Mesenchymal stem cell (in vitro differentiated cells and primary cell): ENCODE measurements at regions not wholly inside any gene's neighbourhood (a gene's known extent, or its start where the extent isn't known, plus 50 kb on each side); places are given as distances from the start of the nearest gene placed in this dataset.

Experiments used
- DNase-seq: peaks from one replicate; pipeline ENCODE4 v3.0.0-alpha.2; 2013
- H2AFZ ChIP-seq: one replicate; pipeline ENCODE4 v1.6.1; 2013; ENCODE audit warnings: low read depth, mild to moderate bottlenecking, control low read depth, inconsistent platforms, low read length, moderate library complexity
- H2AK5ac ChIP-seq: 2 replicates; pipeline ENCODE4 v1.6.1; 2013; ENCODE audit warnings: low read length, moderate library complexity, mild to moderate bottlenecking, inconsistent platforms; ENCODE audit not compliant: severe bottlenecking
- H2BK120ac ChIP-seq: one replicate; pipeline ENCODE4 v1.6.1; 2013; ENCODE audit warnings: low read depth, mild to moderate bottlenecking, inconsistent platforms, low read length, moderate library complexity
- H2BK12ac ChIP-seq, 2 experiments: one replicate each; pipeline ENCODE4 v1.6.1; 2013; ENCODE audit warnings: inconsistent platforms in 2 of 2, low read length in 2 of 2, mild to moderate bottlenecking in 2 of 2, moderate library complexity in 2 of 2, control low read depth in 1 of 2
- H2BK15ac ChIP-seq: one replicate; pipeline ENCODE4 v1.6.1; 2013; ENCODE audit warnings: mild to moderate bottlenecking, low read depth, inconsistent platforms; ENCODE audit not compliant: poor library complexity, severe bottlenecking
- H2BK5ac ChIP-seq: 2 replicates; pipeline ENCODE4 v1.6.1; 2013; ENCODE audit warnings: low read depth, mild to moderate bottlenecking, low read length, control low read depth, inconsistent platforms; ENCODE audit not compliant: poor library complexity, severe bottlenecking
- H3K14ac ChIP-seq, 2 experiments: one replicate each; pipeline ENCODE4 v1.6.1; 2013; ENCODE audit warnings: inconsistent platforms in 2 of 2, low read length in 2 of 2, control low read depth in 1 of 2, mild to moderate bottlenecking in 1 of 2, moderate library complexity in 1 of 2
- H3K18ac ChIP-seq, 2 experiments: one replicate each; pipeline ENCODE4 v1.6.1; 2013; ENCODE audit warnings: inconsistent platforms in 2 of 2, low read length in 2 of 2, control low read depth in 1 of 2, low read depth in 1 of 2, mild to moderate bottlenecking in 1 of 2
- H3K23ac ChIP-seq, 2 experiments: one replicate each; pipeline ENCODE4 v1.6.1; 2013; ENCODE audit warnings: inconsistent platforms in 2 of 2, low read length in 2 of 2, mild to moderate bottlenecking in 2 of 2, moderate library complexity in 2 of 2, control low read depth in 1 of 2
- H3K27ac ChIP-seq: 2 replicates; pipeline ENCODE4 v1.5.1; 2013; ENCODE audit warnings: mild to moderate bottlenecking, moderate library complexity, low read length, control low read depth, inconsistent platforms; ENCODE audit not compliant: poor library complexity, severe bottlenecking
- H3K27me3 ChIP-seq, 2 experiments: 2 replicates each; pipeline versions ENCODE4 v1.6.1 to v1.7.0; 2013; ENCODE audit warnings: low read length in 2 of 2, mild to moderate bottlenecking in 2 of 2, moderate library complexity in 2 of 2, control low read depth in 1 of 2, inconsistent platforms in 1 of 2; ENCODE audit not compliant: control insufficient read depth in 1 of 2, insufficient read depth in 1 of 2
- H3K36me3 ChIP-seq, 2 experiments: 2 replicates each; pipeline versions ENCODE4 v1.6.1 to v1.7.0; 2013; ENCODE audit warnings: low read length in 2 of 2, control low read depth in 1 of 2, inconsistent platforms in 1 of 2, low read depth in 1 of 2, mild to moderate bottlenecking in 1 of 2; ENCODE audit not compliant: insufficient read depth in 2 of 2, control insufficient read depth in 1 of 2
- H3K4ac ChIP-seq, 2 experiments: one replicate each; pipeline ENCODE4 v1.6.1; 2013; ENCODE audit warnings: inconsistent platforms in 2 of 2, low read length in 2 of 2, mild to moderate bottlenecking in 2 of 2, moderate library complexity in 2 of 2, control low read depth in 1 of 2, low read depth in 1 of 2
- H3K4me1 ChIP-seq: 2 replicates; pipeline ENCODE4 v1.6.1; 2013; ENCODE audit warnings: low read depth, low read length, control low read depth; ENCODE audit not compliant: control insufficient read depth, insufficient read depth
- H3K4me2 ChIP-seq: 2 replicates; pipeline ENCODE4 v1.6.1; 2013; ENCODE audit warnings: low read length, mild to moderate bottlenecking, inconsistent platforms; ENCODE audit not compliant: poor library complexity, severe bottlenecking
- H3K4me3 ChIP-seq, 2 experiments: 2 replicates each; pipeline versions ENCODE4 v1.5.1 to v1.7.0; 2013; ENCODE audit warnings: low read length in 2 of 2, mild to moderate bottlenecking in 2 of 2, control low read depth in 1 of 2, low read depth in 1 of 2; ENCODE audit not compliant: insufficient read depth in 1 of 2
- H3K79me1 ChIP-seq: replicated peaks from 2 replicates; pipeline ENCODE4 v1.6.1; 2013; ENCODE audit warnings: mild to moderate bottlenecking, control low read depth, low read length, inconsistent platforms; ENCODE audit not compliant: poor library complexity, severe bottlenecking
- H3K9ac ChIP-seq: 2 replicates; pipeline ENCODE4 v1.7.0; 2013; ENCODE audit warnings: mild to moderate bottlenecking, low read length, moderate library complexity
- H3K9me3 ChIP-seq: 2 replicates; pipeline ENCODE4 v1.7.0; 2013; ENCODE audit warnings: mild to moderate bottlenecking, low read length; ENCODE audit not compliant: control insufficient read depth
- H4K8ac ChIP-seq: one replicate; pipeline ENCODE4 v1.6.1; 2013; ENCODE audit warnings: inconsistent platforms, mild to moderate bottlenecking, low read length, moderate library complexity
- H4K91ac ChIP-seq: one replicate; pipeline ENCODE4 v1.6.1; 2013; ENCODE audit warnings: mild to moderate bottlenecking, low read length, inconsistent platforms
- WGBS: methylation state at CpG from one replicate; pipeline ENCODE4 v1.1.7; 2013; ENCODE audit warnings: mixed read lengths; 5-methylcytosine and 5-hydroxymethylcytosine counted together

- Histone ChIP-seq H2AK5ac (no peak overlapping the region), H3K4me3 (no peak overlapping the region), H4K91ac (no peak overlapping the region), H2BK15ac (no peak overlapping the region), H3K18ac (no peak overlapping the region), H2BK5ac (no peak overlapping the region), H3K36me3 (no peaks in the 10 kb centered on the region), H2BK12ac (no peak overlapping the region), H4K8ac (no peak overlapping the region), H3K9ac (no peak overlapping the region), H3K79me1 (no peaks in the 10 kb centered on the region), H3K27ac (no peak overlapping the region), H3K23ac (no peak overlapping the region), H3K4ac (no peak overlapping the region), H3K9me3 (peaks cover 7% of the 10 kb centered on the region), H3K14ac (no peak overlapping the region), H3K4me2 (no peak overlapping the region), H2BK120ac (no peak overlapping the region), H2AFZ (no peak overlapping the region), H3K4me1 (no peaks in the 10 kb centered on the region), H3K27me3 (no peaks in the 10 kb centered on the region)
- WGBS: 63% methylated on average over 1 of the region's 3 CpGs
- DNase-seq: no peak
Observed at GRCh38 chr1:30533141-30533540, 190.2 kb downstream of the MATN1 start.

GRCh38 chr1:30532621-30533020, 190.8 kb downstream of the MATN1 start:
- Histone ChIP-seq H3K23ac (no peak overlapping the region), H3K27ac (no peak overlapping the region), H2AK5ac (no peak overlapping the region), H3K4me1 (no peaks in the 10 kb centered on the region), H2AFZ (no peak overlapping the region), H3K4me3 (no peak overlapping the region), H3K14ac (no peak overlapping the region), H4K8ac (no peak overlapping the region), H3K9me3 (peaks cover 7% of the 10 kb centered on the region), H2BK15ac (no peak overlapping the region), H3K79me1 (no peaks in the 10 kb centered on the region), H3K9ac (no peak overlapping the region), H4K91ac (no peak overlapping the region), H3K4ac (no peak overlapping the region), H3K4me2 (no peak overlapping the region), H2BK12ac (no peak overlapping the region), H3K27me3 (no peaks in the 10 kb centered on the region), H2BK5ac (no peak overlapping the region), H3K18ac (no peak overlapping the region), H2BK120ac (no peak overlapping the region), H3K36me3 (no peaks in the 10 kb centered on the region)
- no peak for DNase-seq
- 63% methylated on average over 3 of the region's 3 CpGs for WGBS

GRCh38 chr1:30527511-30528140, 195.8 kb downstream of the MATN1 start:
- Histone ChIP-seq H3K79me1 (no peaks in the 10 kb centered on the region), H3K4me2 (no peak overlapping the region), H4K91ac (no peak overlapping the region), H2AK5ac (no peak overlapping the region), H3K9ac (no peak overlapping the region), H2BK120ac (no peak overlapping the region), H3K9me3 (peaks cover 1% of the 10 kb centered on the region), H3K23ac (no peak overlapping the region), H2AFZ (no peak overlapping the region), H2BK15ac (no peak overlapping the region), H2BK12ac (no peak overlapping the region), H4K8ac (no peak overlapping the region), H3K18ac (no peak overlapping the region), H3K27me3 (no peaks in the 10 kb centered on the region), H3K4me3 (no peak overlapping the region), H3K4me1 (peaks cover 14% of the 10 kb centered on the region), H3K27ac (no peak overlapping the region), H3K4ac (no peak overlapping the region), H3K36me3 (no peaks in the 10 kb centered on the region), H2BK5ac (no peak overlapping the region), H3K14ac (no peak overlapping the region)
- no peak for DNase-seq
- WGBS: 64% methylated on average over 13 of the region's 13 CpGs

- 78% methylated on average over 2 of the region's 6 CpGs for WGBS
Observed at GRCh38 chr1:30526652-30527345, 196.6 kb downstream of the MATN1 start.

More at GRCh38 chr1:30526652-30527345, 196.6 kb downstream of the MATN1 start:
- no peak overlapping the region for H2AFZ ChIP-seq
- H3K18ac ChIP-seq: no peak overlapping the region
- H3K36me3 ChIP-seq: no peaks in the 10 kb centered on the region
- H2BK12ac ChIP-seq: no peak overlapping the region
- no peak overlapping the region for H3K14ac ChIP-seq
- peaks cover 0 to 5% of the 10 kb centered on the region in 2 experiments for H3K27me3 ChIP-seq
- peaks cover 17% of the 10 kb centered on the region for H3K4me1 ChIP-seq
- H4K91ac ChIP-seq: no peak overlapping the region
- no peak for DNase-seq
- H2BK15ac ChIP-seq: no peak overlapping the region
- H3K23ac ChIP-seq: no peak overlapping the region
- no peaks in the 10 kb centered on the region for H3K9me3 ChIP-seq
- no peak overlapping the region for H2AK5ac ChIP-seq
- no peak overlapping the region for H3K4me3 ChIP-seq
- H2BK120ac ChIP-seq: no peak overlapping the region
- no peak overlapping the region for H3K4me2 ChIP-seq
- no peak overlapping the region for H3K9ac ChIP-seq
- H4K8ac ChIP-seq: no peak overlapping the region
- no peak overlapping the region for H3K27ac ChIP-seq
- no peaks in the 10 kb centered on the region for H3K79me1 ChIP-seq
- no peak overlapping the region for H3K4ac ChIP-seq
- no peak overlapping the region for H2BK5ac ChIP-seq
